HFFc6 (cell line): ENCODE measurements at regions not wholly inside any gene's neighbourhood (a gene's known extent, or its start where the extent isn't known, plus 50 kb on each side); places are given as distances from the start of the nearest gene placed in this dataset.
A peak's percentile ranks its signal among the peaks of the same experiment; 100 is the strongest.
"Not testable (repeated sequence)": the region's sequence is repeated elsewhere in the genome, so short reads cannot be mapped to it uniquely, and the experiment has no call there.

Experiments used
- DNase-seq: peaks from one replicate; pipeline ENCODE4 v3.0.0-alpha.2; 2018
- H3K27ac Mint-ChIP-seq: 2 replicates; pipeline ENCODE4 v1.8.0; 2020; ENCODE audit warnings: mild to moderate bottlenecking, mixed read lengths
- H3K27me3 Mint-ChIP-seq: 2 replicates; pipeline ENCODE4 v1.8.0; 2021; ENCODE audit warnings: mild to moderate bottlenecking, moderate library complexity, mixed read lengths; ENCODE audit not compliant: insufficient read depth
- H3K36me3 Mint-ChIP-seq: 2 replicates; pipeline ENCODE4 v1.8.0; 2021; ENCODE audit warnings: low read depth, mixed read lengths
- H3K4me1 Mint-ChIP-seq: 2 replicates; pipeline ENCODE4 v1.8.0; 2020; ENCODE audit warnings: low read depth, mixed read lengths
- H3K4me3 Mint-ChIP-seq: 2 replicates; pipeline ENCODE4 v1.8.0; 2020; ENCODE audit warnings: mild to moderate bottlenecking, moderate library complexity, mixed read lengths
- H3K9me3 Mint-ChIP-seq: 2 replicates; pipeline ENCODE4 v1.8.0; 2020; ENCODE audit warnings: mild to moderate bottlenecking, mixed read lengths
- TF ChIP-seq, protein P1 (sequence below): fragments of 200-600 bp; sonication (generic); IDR thresholded peaks from 2 replicates; pipeline ENCODE4 v1.5.0; 2021; ENCODE audit warnings: antibody characterized with exemption, mild to moderate bottlenecking

DNA sequence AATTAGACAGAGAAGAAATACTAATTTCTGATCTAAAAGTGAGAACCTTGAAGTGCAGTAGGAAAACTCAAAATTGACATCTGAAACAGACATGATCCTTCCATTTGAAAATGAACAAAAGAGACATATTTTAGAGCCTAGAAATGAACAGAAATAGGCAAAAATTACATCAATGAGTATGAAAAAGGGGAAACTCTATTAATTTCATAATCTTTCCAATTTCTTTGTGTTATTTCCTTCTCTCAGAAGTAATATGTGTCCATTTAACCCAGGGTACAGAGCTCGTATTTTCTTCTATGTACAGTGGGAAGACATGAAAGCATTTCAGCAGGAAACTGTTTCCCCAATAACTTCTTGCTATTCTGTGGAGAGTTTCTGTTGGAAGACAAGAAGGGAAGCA lies 263.1 kb downstream of the CGGBP1 start:
- DNase-seq: no peak
- Mint-ChIP-seq H3K9me3 (no peaks in the 10 kb centered on the region), H3K4me3 (no peak overlapping the region), H3K4me1 (peaks cover 49% of the 10 kb centered on the region), H3K27me3 (peaks cover 21% of the 10 kb centered on the region), H3K36me3 (no peaks in the 10 kb centered on the region), H3K27ac (no peak overlapping the region)
- TF ChIP-seq, protein P1, sequence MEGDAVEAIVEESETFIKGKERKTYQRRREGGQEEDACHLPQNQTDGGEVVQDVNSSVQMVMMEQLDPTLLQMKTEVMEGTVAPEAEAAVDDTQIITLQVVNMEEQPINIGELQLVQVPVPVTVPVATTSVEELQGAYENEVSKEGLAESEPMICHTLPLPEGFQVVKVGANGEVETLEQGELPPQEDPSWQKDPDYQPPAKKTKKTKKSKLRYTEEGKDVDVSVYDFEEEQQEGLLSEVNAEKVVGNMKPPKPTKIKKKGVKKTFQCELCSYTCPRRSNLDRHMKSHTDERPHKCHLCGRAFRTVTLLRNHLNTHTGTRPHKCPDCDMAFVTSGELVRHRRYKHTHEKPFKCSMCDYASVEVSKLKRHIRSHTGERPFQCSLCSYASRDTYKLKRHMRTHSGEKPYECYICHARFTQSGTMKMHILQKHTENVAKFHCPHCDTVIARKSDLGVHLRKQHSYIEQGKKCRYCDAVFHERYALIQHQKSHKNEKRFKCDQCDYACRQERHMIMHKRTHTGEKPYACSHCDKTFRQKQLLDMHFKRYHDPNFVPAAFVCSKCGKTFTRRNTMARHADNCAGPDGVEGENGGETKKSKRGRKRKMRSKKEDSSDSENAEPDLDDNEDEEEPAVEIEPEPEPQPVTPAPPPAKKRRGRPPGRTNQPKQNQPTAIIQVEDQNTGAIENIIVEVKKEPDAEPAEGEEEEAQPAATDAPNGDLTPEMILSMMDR: no peak

DNA sequence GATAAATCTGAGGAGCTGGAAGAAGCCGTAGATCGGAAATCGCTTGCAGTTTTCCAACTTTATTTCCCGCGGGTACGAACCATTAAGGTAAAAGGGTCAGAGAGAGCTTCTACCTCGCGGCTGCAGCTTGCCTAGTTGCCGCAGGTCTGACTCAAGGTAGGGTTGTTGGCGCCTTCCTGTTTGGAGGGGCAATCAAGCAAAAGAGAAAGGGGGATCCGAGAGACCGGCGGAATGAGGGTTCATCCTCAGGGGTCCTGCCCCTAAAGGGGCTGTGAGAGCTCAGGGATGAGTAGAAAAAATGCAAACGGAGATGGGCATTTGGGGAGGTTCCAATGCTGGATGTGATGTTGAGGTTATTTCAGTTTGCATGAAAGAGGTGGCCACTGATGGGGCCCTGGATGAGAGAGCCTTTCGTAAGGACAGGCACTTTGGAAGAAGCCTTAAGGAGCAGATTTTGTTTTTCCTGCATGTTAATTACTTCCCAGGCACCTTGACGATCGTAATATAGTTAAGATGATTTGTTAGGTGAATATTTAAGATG lies 265.4 kb downstream of the CGGBP1 start:
- H3K27ac Mint-ChIP-seq: no peak overlapping the region; the same call in 1 of the 2 replicates
- TF ChIP-seq, protein P1: no peak
- DNase-seq: no peak
- peak overlapping the region; percentile 88 for H3K4me3 Mint-ChIP-seq
- no peaks in the 10 kb centered on the region for H3K36me3 Mint-ChIP-seq
- peaks cover 31% of the 10 kb centered on the region for H3K4me1 Mint-ChIP-seq
- peaks cover 19% of the 10 kb centered on the region for H3K27me3 Mint-ChIP-seq
- no peaks in the 10 kb centered on the region for H3K9me3 Mint-ChIP-seq

DNA sequence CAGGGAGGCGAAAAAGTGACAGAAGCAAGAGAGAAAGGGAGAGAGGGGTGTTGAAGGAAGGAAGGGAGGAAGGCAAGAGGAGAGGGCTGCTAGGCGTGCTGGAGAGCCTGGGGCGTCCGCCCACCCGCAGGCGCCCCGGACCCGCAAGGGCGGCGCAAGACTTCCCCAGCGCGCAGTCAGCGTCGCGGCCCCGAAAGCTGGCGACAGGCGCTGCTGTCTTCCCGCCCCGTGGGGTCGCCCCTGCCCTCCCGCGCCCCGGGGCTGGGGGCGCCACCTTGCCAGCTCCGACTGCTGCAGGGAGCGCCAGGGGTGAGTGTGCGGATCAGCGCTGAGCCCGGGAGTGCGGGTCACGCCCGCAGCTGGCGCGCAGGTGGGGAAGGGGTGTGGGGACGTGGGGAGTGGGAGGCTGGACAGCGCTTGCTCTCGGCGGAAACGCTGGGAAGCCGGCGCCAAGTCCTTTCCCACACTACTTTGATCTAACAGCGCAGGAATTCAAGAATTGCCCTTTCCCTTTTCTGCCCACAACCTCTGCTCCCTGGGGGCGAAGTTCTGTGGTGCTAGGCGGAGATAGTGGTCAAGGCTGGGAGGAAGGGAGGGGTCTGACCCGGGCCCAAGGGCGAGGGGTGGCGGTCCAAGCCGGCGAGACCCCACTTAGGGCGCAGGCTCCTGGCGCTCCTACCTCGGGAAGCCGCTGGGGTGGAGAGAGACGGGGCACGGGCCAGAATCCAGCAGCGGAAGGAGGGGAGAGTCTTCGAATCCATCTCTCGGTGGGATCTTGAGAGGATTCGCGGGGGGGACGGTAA lies 266.1 kb downstream of the CGGBP1 start, which contains the start of gene HTR1F:
TSS of gene HTR1F (plus strand) at position 173 of the 803 bp plus-strand sequence.
- Mint-ChIP-seq H3K27me3 (peaks cover 19% of the 10 kb centered on the region), H3K9me3 (no peaks in the 10 kb centered on the region), H3K36me3 (no peaks in the 10 kb centered on the region), H3K4me3 (peak within 1 kb of the TSS; percentile 92), H3K27ac (peak within 1 kb of the TSS; percentile 60; the same call in 1 of the 2 replicates), H3K4me1 (peaks cover 25% of the 10 kb centered on the region)
- DNase-seq: no peak
- TF ChIP-seq, protein P1: peak; percentile 32; the same call in 1 of the 2 replicates

DNA sequence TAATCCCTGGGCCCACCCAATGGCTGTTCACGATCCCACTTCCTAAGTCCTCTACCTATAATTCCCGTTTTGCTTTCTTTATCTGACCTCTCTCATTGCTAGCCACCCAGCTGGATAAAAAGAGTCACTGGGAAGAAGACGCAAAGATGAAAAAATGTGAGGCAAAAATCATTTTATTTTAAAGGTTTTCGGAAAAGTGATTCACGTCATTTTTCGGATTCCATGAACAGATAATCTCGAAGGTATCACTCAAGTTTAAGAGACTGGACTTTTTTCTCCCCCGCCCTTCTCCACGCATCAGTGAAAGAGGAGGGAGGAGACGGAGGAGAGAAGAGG lies 266.6 kb downstream of the CGGBP1 start:
- DNase-seq: no peak
- Mint-ChIP-seq H3K4me3 (peak overlapping the region; percentile 92), H3K36me3 (no peaks in the 10 kb centered on the region), H3K4me1 (peaks cover 25% of the 10 kb centered on the region), H3K9me3 (no peaks in the 10 kb centered on the region), H3K27me3 (peaks cover 19% of the 10 kb centered on the region), H3K27ac (peak overlapping the region; percentile 60; the same call in 1 of the 2 replicates)
- TF ChIP-seq, protein P1: no peak

DNA sequence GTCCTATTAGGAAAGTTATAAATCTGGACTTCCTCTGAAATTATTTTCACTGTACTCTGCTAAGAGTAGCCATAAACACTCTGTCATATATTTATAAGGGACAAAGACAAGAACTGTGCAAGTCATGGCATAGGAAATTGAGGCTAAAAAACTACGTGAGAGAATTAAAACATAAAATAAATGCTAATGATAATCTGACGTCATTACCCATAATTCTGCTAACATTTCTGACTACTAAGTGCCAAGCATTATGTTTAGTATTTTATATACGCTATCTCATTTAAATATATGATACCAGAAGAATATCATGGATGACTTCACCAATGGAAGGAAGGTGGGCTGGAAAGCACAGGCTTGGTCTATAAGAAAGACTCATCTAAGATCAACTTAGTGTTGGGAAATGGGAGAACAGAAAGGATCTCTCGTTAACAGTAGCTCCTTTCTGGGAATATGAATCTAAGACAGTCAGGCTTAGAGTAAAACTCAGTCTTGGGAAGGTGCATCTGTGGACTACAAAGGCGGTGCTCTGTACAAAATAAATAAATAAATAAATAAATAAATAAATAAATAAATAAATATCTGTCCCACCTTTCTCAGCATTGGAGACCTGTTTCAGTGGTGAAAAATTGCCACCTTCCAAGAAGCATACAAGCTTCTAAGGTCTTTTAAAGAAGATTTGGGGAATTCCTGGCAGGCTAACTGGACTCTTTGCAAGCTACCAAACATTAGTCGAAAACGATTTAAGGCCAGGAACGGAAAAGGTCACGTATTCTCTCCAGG lies 267.4 kb downstream of the CGGBP1 start:
- Mint-ChIP-seq H3K9me3 (no peaks in the 10 kb centered on the region), H3K4me3 (peak overlapping the region; percentile 92), H3K27ac (no peak overlapping the region), H3K36me3 (no peaks in the 10 kb centered on the region), H3K27me3 (peaks cover 21% of the 10 kb centered on the region), H3K4me1 (peaks cover 23% of the 10 kb centered on the region)
- no peak for DNase-seq
- TF ChIP-seq, protein P1: no peak

DNA sequence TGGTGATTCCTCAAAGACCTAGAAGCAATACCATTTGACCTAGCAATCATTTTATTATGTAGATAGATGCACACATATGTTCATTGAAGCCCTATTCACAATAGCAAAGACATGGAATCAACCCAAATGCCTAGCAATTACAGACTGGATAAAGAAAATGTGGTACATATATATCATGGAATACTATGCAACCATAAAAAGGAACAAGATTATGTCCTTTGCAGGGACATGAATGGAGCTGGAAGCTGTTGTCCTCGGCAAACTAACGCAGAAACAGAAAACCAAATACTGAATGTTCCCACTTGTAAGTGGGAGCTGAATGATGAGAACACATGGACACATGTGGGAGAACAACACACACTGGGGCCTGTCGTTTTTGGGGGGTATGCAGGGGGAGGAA lies 269.8 kb downstream of the CGGBP1 start:
- H3K27ac Mint-ChIP-seq, H3K9me3 Mint-ChIP-seq, H3K36me3 Mint-ChIP-seq, H3K4me3 Mint-ChIP-seq, DNase-seq: not testable (repeated sequence)
- Mint-ChIP-seq H3K4me1 (peaks cover 16% of the 10 kb centered on the region), H3K27me3 (peaks cover 19% of the 10 kb centered on the region)
